Activated T-helper 1 cell treated with anti-CD3 and anti-CD28 coated beads, Interleukin-12 subunit alpha, Interleukin-12 subunit beta, Interleukin-2, Interleukin-4 antibody, amounts not matched to agents 30 ng/mL and 10 ng/mL and 1 ng/mL, durations not matched to agents 14 hours and 24 hours and 36 hours (primary cell): ENCODE measurements at regions not wholly inside any gene's neighbourhood (a gene's known extent, or its start where the extent isn't known, plus 50 kb on each side); places are given as distances from the start of the nearest gene placed in this dataset.

ENCODE experiments used
- DNase-seq: peaks from one replicate; pipeline ENCODE4 v3.0.0; 2021; ENCODE audit warnings: low spot score
- H3K27ac Mint-ChIP-seq: one replicate; pipeline ENCODE4 v1.8.0; 2021; ENCODE audit warnings: mild to moderate bottlenecking, mixed read lengths
- H3K27me3 Mint-ChIP-seq: one replicate; pipeline ENCODE4 v1.8.0; 2022; ENCODE audit warnings: mild to moderate bottlenecking, moderate library complexity, mixed read lengths; ENCODE audit not compliant: insufficient read depth
- H3K36me3 Mint-ChIP-seq: one replicate; pipeline ENCODE4 v1.8.0; 2021; ENCODE audit warnings: low read depth, mixed read lengths
- H3K4me1 Mint-ChIP-seq: one replicate; pipeline ENCODE4 v1.8.0; 2021; ENCODE audit warnings: low read depth, mixed read lengths
- H3K4me3 Mint-ChIP-seq: one replicate; pipeline ENCODE4 v1.8.0; 2021; ENCODE audit warnings: mild to moderate bottlenecking, moderate library complexity, mixed read lengths
- H3K9me3 Mint-ChIP-seq: one replicate; pipeline ENCODE4 v1.8.0; 2021; ENCODE audit warnings: mixed read lengths
- intact Hi-C: fragments of 100-400 bp; cut with micrococcal nuclease; formaldehyde crosslinking; loops from one replicate; pipeline ENCODE4 v1.15.1; 2024

- DNase-seq = no peak
- Mint-ChIP-seq H3K27ac (no peak overlapping the region), H3K4me1 (peaks cover 26% of the 10 kb centered on the region), H3K36me3 (peaks cover 1% of the 10 kb centered on the region), H3K27me3 (peaks cover 3% of the 10 kb centered on the region), H3K9me3 (no peaks in the 10 kb centered on the region), H3K4me3 (no peak overlapping the region)
- intact Hi-C loops = loop anchor here (5.0 kb wide), 1 partner anchor 127 kb away; the partner anchor contains the start of gene ABCA1
Measured at GRCh38 chr9:105054491-105054890, 126.5 kb upstream of the ABCA1 start.

DNA sequence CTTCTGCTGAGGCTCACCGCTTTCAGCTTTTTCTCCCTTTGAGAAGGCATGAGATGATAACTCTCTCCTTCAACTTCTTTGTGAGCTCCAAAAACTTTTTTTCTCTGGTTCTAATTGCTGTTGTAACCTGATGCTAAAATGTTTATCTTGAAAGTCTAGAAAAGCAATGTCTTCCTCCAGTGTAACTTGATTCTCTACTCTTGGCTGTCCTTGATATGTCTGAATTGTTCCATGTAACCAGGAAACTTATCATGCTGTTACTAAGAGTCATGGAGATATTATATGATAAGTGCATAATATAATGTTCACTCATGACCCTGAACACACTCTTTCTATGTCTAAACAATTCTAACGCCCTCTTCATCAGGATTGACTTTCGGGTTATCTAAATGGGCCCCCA is 128.0 kb upstream of the ABCA1 start:
- DNase-seq = no peak
- Mint-ChIP-seq H3K36me3 (peaks cover 1% of the 10 kb centered on the region), H3K4me3 (no peak overlapping the region), H3K4me1 (peaks cover 26% of the 10 kb centered on the region), H3K27ac (no peak overlapping the region), H3K9me3 (no peaks in the 10 kb centered on the region), H3K27me3 (no peaks in the 10 kb centered on the region)
- intact Hi-C loops = no loop called here

DNA sequence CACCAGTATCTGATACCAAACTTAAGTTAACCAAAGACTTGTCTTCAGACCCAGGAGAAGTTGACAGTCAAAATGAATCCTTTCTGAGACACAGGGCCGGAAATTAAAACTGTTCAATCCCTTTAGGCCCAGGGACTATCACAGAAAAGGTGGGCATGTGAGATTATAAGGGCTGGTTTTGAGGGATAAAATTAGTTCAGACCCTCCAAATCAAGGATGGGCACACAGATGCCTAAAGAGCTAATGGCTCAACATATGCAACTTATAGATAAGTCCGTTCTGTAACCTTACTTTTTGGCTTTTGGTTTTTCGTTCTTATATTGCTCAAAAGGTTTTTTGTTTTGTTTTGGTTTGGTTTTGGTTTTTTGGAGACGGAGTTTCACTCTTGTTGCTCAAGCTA is 129.6 kb upstream of the ABCA1 start:
- H3K4me1 Mint-ChIP-seq = peaks cover 18% of the 10 kb centered on the region
- DNase-seq = no peak
- intact Hi-C loops = no loop called here
- no peak overlapping the region for H3K27ac Mint-ChIP-seq
- H3K4me3 Mint-ChIP-seq = no peak overlapping the region
- H3K9me3 Mint-ChIP-seq = peaks cover 3% of the 10 kb centered on the region
- no peaks in the 10 kb centered on the region for H3K27me3 Mint-ChIP-seq
- peaks cover 1% of the 10 kb centered on the region for H3K36me3 Mint-ChIP-seq

DNA sequence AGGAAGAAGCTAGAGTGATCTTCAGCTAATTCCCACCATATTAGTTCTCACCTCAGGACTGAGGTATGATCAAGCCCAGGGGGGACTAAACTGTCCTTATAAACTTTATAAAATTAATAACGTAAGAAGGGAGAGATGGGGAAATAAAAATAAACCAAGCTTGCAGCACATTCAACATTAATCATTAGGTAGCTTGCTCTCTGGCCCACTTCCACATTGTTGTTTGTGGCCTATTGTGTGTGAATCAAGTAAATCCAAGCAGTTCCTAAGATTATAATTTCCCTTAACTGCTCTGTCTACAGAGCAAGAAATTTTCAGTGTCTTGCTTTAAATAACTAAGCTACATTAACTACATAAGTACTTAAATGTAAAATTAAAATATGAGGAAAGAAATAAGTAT is 131.3 kb upstream of the ABCA1 start:
- no peak overlapping the region for H3K4me3 Mint-ChIP-seq
- no peak for DNase-seq
- peaks cover 11% of the 10 kb centered on the region for H3K4me1 Mint-ChIP-seq
- no peaks in the 10 kb centered on the region for H3K36me3 Mint-ChIP-seq
- intact Hi-C loops = no loop called here
- no peak overlapping the region for H3K27ac Mint-ChIP-seq
- H3K9me3 Mint-ChIP-seq = peaks cover 8% of the 10 kb centered on the region
- H3K27me3 Mint-ChIP-seq = no peaks in the 10 kb centered on the region

DNA sequence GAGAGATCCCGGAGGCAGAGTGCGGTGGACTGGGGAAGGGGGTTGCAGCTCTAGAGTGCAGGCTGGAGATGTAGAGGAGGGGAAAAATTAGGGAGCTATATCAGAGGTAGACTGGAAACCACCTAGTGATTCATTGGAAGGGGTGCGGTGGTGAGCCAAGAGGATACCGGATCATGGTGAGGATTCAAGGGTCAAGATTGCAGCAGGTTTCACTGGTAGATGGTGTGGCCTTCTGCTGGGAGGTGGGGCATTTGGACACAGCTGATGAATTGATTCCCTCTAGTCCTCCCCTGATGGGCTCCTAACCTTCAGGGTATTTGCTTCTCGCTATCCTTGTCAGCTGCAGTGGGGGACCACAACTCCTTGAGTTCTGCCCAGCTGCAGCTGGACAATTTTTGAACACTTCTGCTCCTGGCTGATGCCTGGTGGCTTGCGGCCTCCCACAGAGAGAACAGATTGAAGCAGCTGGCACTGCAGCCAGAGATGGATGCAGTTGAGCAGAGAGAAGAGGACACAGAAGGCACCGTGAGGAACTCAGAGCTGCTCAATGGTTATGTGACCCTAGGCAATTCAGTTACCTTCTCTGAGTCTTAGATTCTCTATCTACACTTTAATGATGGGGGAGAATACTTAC is 134.4 kb upstream of the ABCA1 start:
- peaks cover 9% of the 10 kb centered on the region for H3K4me1 Mint-ChIP-seq
- intact Hi-C loops = no loop called here
- H3K36me3 Mint-ChIP-seq = no peaks in the 10 kb centered on the region
- DNase-seq = no peak
- no peak overlapping the region for H3K27ac Mint-ChIP-seq
- no peak overlapping the region for H3K4me3 Mint-ChIP-seq
- no peaks in the 10 kb centered on the region for H3K27me3 Mint-ChIP-seq
- H3K9me3 Mint-ChIP-seq = peaks cover 8% of the 10 kb centered on the region

DNA sequence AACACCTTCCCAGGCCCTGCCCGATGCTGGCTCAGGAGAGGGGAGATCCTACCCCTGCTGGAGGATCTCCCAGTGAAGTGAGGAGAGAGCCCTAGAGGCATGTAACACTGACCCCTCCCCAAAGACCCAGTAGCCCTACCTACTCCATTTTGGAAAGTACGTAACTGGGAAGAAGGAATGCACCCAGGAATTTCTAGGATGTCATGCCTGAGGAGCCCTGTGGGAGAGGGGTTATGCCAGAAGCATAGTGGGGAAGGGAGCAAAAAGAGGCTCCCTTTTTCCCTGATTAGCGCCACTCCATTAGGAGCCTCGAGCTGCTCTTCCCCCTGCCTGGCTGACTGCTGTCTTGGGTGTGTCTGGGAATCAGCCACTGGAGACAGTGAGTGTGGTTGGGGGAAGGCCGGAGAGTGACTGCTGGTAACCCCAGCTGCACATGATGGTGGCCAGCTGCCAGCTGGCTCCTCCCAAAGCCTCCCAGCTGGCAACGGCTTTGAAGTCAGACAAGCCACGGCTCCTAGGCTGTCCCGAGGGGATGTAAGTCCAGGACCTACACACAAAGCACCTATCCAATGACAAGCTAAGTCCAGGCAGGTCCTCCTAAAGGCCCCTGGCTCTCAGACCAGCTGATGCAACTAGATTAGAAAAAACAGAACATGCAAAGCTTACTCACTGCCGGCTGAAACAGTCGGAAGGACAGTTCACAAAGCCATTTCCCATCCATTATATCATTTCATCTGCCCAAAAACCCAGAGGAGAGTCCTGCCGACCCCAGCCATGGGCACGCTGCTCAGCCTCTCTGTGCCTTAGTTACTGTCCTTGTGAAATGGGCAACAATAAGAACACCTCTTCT is 136.5 kb upstream of the ABCA1 start:
- intact Hi-C loops = no loop called here
- Mint-ChIP-seq H3K4me1 (peaks cover 9% of the 10 kb centered on the region), H3K27me3 (no peaks in the 10 kb centered on the region), H3K9me3 (peaks cover 8% of the 10 kb centered on the region), H3K36me3 (no peaks in the 10 kb centered on the region), H3K27ac (no peak overlapping the region), H3K4me3 (no peak overlapping the region)
- DNase-seq = no peak

DNA sequence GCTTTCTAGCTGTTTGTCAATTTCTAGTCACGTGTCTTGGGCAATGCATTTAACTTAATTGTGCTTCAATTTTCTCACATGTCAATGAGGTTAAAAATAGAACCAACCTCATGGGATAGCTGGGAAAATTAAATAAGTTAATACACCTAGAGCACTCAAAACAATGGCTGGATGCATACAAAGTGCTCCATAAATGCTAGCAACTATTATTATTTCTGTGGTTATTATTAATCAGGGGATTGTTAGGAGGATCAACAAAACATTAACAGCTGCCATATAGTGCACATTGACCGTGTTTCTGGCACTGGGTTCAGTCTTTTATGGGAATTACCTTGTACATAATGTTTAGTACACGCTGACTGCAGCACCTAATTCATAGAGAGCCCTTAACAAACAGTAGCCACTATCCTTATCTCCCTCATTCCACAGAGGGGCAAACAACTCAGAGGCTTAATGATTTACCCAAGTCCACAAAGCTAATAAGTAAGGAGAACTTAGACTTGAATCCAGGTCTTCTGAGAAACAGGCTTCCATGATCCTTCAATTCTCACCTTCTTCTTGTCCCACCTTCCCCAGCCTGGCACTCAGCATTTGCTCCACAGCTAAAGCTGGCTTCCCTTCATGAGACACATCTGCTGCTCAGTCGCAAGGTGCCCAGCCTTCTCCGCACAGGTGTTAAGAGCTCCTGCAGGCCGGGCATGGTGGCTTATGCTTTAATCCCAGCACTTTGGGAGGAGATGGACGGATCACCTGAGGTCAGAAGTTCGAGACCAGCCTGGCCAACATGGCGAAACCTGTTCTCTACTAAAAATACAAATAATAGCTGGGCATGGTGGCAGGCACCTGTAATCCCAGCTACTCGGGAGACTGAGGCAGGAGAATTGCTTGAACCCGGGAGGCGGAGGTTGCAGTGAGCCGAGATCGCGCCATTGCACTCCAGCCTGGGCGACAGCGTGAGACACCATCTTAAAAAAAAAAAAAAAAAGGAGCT is 137.4 kb upstream of the ABCA1 start:
- Mint-ChIP-seq H3K27me3 (no peaks in the 10 kb centered on the region), H3K36me3 (no peaks in the 10 kb centered on the region), H3K4me1 (peaks cover 9% of the 10 kb centered on the region), H3K4me3 (no peak overlapping the region), H3K27ac (no peak overlapping the region), H3K9me3 (peaks cover 8% of the 10 kb centered on the region)
- DNase-seq = no peak
- intact Hi-C loops = no loop called here

GRCh38 chr9:105066275-105066865 is 138.4 kb upstream of the ABCA1 start:
- Mint-ChIP-seq H3K4me3 (no peak overlapping the region), H3K27ac (no peak overlapping the region), H3K4me1 (peaks cover 9% of the 10 kb centered on the region), H3K36me3 (no peaks in the 10 kb centered on the region), H3K9me3 (peaks cover 8% of the 10 kb centered on the region), H3K27me3 (no peaks in the 10 kb centered on the region)
- no peak for DNase-seq
- intact Hi-C loops = no loop called here

- Mint-ChIP-seq H3K4me3 (no peak overlapping the region), H3K9me3 (peaks cover 3% of the 10 kb centered on the region), H3K27me3 (no peaks in the 10 kb centered on the region), H3K4me1 (peaks cover 9% of the 10 kb centered on the region), H3K36me3 (no peaks in the 10 kb centered on the region), H3K27ac (no peak overlapping the region)
- intact Hi-C loops = no loop called here
- DNase-seq = no peak
Measured at GRCh38 chr9:105067895-105068580, 140.1 kb upstream of the ABCA1 start.

DNA sequence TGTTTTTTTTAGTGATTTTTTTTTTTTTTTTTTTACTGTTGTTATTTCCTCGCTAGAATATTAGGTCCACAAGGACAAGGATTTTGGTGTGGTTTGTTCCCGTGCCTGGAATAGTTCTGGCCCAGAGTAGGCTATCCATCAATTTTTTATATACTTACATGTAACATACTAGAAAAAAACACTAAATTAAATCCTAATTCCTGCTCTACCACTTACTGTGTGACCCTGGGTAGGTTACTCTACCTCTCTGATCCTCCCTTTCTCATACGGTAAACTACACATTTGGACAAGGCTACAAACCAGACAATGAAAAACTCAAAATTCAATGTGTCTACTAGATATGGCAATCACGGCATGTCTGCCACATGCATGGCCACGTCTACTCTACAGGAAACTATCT is 141.3 kb upstream of the ABCA1 start:
- Mint-ChIP-seq H3K27ac (no peak overlapping the region), H3K36me3 (no peaks in the 10 kb centered on the region), H3K9me3 (no peaks in the 10 kb centered on the region), H3K4me3 (no peak overlapping the region), H3K27me3 (no peaks in the 10 kb centered on the region), H3K4me1 (no peaks in the 10 kb centered on the region)
- no peak for DNase-seq
- intact Hi-C loops = no loop called here

DNA sequence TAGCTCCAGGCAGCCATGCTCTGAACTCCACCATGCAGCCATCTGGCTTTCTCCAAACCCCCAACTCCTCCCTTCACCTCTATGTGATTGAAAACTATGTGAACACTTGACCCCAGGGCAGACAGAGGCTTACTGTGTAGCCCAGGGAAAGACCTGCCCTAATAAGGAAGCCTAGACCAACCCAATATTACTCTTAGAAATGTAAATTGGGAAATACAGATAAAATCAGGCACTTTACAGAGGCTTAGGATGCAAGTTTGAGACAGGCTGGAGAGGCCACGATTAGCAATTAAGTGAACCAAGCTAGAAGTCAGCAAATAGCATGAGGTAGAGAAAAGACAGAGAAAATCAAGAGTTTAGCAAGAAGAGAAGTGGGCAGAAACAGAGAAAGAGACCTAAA is 141.7 kb upstream of the ABCA1 start:
- H3K36me3 Mint-ChIP-seq = no peaks in the 10 kb centered on the region
- no peak overlapping the region for H3K27ac Mint-ChIP-seq
- H3K4me1 Mint-ChIP-seq = no peaks in the 10 kb centered on the region
- H3K9me3 Mint-ChIP-seq = no peaks in the 10 kb centered on the region
- no peaks in the 10 kb centered on the region for H3K27me3 Mint-ChIP-seq
- no peak for DNase-seq
- intact Hi-C loops = no loop called here
- H3K4me3 Mint-ChIP-seq = no peak overlapping the region

DNA sequence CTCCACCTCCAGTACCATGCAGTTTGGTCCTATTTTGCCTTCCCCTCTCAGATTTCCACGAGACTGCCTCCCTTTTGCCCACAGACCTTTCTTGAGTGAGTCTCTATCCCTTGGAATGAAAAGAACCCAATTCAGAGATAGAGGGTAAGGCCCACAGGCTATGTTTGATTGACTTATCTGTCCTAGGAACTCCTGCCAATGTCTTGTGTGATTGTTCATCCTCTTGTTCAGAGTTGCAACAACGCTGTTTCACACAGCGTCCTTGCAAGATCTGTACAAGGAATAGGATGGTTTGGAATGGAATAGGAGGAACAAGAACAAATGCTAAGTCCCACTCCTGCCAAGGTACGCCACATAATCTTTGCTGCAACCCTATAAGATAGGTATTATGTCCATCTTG is 142.2 kb upstream of the ABCA1 start:
- Mint-ChIP-seq H3K27me3 (no peaks in the 10 kb centered on the region), H3K9me3 (no peaks in the 10 kb centered on the region), H3K36me3 (no peaks in the 10 kb centered on the region), H3K27ac (no peak overlapping the region), H3K4me3 (no peak overlapping the region), H3K4me1 (no peaks in the 10 kb centered on the region)
- intact Hi-C loops = no loop called here
- no peak for DNase-seq
